ENCODE measurements at regions not wholly inside any gene's neighbourhood (a gene's known extent, or its start where the extent isn't known, plus 50 kb on each side); places are given as distances from the start of the nearest gene placed in this dataset.

DNA sequence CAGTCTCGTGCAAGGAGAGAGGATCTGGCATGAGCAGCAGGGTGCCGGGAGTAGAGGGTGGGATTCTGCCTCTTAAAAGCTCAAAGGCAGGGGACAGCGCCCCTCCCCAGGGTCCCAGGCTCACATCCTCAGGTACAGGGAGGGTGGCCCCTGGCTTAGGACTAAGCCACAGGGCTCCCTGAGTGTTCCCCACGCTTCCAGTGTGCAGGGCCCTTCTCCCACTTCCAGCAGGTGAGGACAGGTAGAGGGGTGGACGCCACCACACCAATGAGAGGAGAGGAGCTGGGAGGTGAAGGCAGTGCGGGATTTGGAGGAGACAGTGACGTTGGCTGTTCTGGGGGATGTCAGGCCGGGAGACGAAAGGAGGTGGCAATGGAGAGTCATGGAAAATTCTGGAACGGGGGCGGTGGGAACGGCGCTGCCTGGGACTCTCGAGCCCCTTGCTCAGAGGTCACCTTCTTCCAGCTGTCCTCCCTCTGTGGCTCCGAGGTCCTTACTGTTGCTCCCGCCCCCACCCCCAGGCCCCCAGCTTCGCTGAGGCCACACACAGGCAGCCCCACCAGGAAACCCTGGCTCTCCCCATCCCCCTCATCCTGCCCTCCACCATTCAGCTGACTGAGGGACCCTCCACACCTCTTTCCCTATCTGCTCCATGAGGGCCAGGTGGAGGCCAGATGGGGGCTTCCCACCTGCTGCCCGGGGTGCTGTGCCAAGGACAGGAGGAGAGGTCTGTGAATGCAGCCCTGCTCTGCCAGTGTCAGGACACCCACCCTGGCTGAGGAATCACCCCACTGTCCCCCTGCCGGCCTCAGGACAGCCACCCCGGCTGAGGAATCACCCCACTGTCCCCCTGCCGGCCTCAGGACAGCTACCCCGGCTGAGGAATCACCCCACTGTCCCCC is 57.7 kb upstream of the ACSF3 start:
- TF ChIP-seq, protein P1, sequence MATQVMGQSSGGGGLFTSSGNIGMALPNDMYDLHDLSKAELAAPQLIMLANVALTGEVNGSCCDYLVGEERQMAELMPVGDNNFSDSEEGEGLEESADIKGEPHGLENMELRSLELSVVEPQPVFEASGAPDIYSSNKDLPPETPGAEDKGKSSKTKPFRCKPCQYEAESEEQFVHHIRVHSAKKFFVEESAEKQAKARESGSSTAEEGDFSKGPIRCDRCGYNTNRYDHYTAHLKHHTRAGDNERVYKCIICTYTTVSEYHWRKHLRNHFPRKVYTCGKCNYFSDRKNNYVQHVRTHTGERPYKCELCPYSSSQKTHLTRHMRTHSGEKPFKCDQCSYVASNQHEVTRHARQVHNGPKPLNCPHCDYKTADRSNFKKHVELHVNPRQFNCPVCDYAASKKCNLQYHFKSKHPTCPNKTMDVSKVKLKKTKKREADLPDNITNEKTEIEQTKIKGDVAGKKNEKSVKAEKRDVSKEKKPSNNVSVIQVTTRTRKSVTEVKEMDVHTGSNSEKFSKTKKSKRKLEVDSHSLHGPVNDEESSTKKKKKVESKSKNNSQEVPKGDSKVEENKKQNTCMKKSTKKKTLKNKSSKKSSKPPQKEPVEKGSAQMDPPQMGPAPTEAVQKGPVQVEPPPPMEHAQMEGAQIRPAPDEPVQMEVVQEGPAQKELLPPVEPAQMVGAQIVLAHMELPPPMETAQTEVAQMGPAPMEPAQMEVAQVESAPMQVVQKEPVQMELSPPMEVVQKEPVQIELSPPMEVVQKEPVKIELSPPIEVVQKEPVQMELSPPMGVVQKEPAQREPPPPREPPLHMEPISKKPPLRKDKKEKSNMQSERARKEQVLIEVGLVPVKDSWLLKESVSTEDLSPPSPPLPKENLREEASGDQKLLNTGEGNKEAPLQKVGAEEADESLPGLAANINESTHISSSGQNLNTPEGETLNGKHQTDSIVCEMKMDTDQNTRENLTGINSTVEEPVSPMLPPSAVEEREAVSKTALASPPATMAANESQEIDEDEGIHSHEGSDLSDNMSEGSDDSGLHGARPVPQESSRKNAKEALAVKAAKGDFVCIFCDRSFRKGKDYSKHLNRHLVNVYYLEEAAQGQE (IDR thresholded peaks at IDR 0.05) = no peak
- TF ChIP-seq, protein P2, sequence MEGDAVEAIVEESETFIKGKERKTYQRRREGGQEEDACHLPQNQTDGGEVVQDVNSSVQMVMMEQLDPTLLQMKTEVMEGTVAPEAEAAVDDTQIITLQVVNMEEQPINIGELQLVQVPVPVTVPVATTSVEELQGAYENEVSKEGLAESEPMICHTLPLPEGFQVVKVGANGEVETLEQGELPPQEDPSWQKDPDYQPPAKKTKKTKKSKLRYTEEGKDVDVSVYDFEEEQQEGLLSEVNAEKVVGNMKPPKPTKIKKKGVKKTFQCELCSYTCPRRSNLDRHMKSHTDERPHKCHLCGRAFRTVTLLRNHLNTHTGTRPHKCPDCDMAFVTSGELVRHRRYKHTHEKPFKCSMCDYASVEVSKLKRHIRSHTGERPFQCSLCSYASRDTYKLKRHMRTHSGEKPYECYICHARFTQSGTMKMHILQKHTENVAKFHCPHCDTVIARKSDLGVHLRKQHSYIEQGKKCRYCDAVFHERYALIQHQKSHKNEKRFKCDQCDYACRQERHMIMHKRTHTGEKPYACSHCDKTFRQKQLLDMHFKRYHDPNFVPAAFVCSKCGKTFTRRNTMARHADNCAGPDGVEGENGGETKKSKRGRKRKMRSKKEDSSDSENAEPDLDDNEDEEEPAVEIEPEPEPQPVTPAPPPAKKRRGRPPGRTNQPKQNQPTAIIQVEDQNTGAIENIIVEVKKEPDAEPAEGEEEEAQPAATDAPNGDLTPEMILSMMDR (IDR thresholded peaks at IDR 0.05) = no peak
- no peak for TF ChIP-seq MAFK (IDR thresholded peaks at IDR 0.05; ENCODE audit: partially characterized antibody)
- TF ChIP-seq EP300 (IDR thresholded peaks at IDR 0.05) = no peak
- TF ChIP-seq FOSB (CRISPR knock-in tag; IDR thresholded peaks at IDR 0.05) = no peak
- TF ChIP-seq GATA3 (IDR thresholded peaks at IDR 0.05; ENCODE audit: borderline replicate concordance) = no peak
- no peak for TF ChIP-seq EHMT2 (IDR thresholded peaks at IDR 0.05; ENCODE audit: low read depth)

Data from A549 (cell line).